ENCODE measurements at regions not wholly inside any gene's neighbourhood (a gene's known extent, or its start where the extent isn't known, plus 50 kb on each side); places are given as distances from the start of the nearest gene placed in this dataset.

DNA sequence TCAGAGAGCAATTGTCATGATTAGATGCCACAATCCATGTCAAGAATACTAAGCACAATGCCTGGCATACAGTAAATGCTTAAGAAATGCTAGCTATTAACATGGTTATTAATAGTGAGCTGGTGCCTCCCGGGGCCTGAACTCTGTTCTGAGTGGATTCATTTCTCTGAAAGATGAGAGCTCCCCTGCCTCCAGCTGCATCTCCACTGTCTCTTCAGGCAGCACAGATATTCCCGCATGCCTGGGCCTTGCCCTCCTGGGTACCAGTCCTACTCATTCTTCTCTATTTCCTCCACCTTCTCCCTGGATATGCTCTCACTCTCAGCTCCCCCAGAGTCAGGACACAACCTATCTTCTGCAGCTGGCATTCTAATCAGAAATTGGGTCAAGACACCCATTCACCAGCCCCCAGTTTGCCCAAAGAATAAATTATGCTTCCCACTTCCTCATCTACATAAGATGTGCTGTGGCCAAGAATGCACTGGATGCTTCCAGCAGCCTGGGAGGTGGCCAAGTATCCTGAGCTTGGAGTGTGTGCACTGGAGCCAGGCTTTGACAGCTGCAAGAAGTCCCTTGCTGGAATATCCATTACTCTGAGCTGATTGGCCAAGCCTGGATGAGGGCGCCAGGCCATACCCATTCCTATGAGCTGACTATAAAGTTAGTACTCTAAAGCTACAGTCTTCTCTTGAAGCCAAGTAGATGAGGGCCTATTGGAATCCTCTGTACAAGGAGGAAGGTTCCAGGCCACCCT is 669.0 kb downstream of the ACTL7B start:
- peak in 1 of 3 donors; percentile 21 for TF ChIP-seq POLR2AphosphoS5 (IDR thresholded peaks at IDR 0.05)
- TF ChIP-seq, protein P1, sequence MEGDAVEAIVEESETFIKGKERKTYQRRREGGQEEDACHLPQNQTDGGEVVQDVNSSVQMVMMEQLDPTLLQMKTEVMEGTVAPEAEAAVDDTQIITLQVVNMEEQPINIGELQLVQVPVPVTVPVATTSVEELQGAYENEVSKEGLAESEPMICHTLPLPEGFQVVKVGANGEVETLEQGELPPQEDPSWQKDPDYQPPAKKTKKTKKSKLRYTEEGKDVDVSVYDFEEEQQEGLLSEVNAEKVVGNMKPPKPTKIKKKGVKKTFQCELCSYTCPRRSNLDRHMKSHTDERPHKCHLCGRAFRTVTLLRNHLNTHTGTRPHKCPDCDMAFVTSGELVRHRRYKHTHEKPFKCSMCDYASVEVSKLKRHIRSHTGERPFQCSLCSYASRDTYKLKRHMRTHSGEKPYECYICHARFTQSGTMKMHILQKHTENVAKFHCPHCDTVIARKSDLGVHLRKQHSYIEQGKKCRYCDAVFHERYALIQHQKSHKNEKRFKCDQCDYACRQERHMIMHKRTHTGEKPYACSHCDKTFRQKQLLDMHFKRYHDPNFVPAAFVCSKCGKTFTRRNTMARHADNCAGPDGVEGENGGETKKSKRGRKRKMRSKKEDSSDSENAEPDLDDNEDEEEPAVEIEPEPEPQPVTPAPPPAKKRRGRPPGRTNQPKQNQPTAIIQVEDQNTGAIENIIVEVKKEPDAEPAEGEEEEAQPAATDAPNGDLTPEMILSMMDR (IDR thresholded peaks at IDR 0.05), result no peak
